ENCODE measurements at regions not wholly inside any gene's neighbourhood (a gene's known extent, or its start where the extent isn't known, plus 50 kb on each side); places are given as distances from the start of the nearest gene placed in this dataset.

DNA sequence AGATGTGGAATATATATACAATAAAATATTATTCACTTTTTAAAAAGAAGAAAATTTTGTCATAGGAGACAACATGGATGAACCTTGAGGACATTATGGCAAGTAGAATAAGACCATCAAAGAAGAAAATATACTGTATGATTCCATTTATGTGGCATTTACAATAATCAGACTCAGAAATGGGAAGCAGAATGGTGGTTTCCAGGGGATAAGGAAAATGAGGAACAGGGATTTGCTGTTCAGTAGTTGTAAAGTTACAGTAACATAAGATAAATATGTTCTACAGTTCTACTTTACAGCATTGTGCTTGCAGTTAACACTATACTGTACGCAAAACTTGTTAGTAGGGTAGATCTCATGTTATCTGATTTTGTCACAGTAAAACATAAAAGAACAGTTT, 1271.0 kb downstream of the LRFN5 start:
- in situ Hi-C loops (cut with HindIII; ENCODE audit: extremely low pct_ligation_motif_present, low pct_unique_long_range_greater_than_20kb) = no loop called here
- intact Hi-C loops (cut with micrococcal nuclease; ENCODE audit: unreplicated experiment) = no loop called here
- Histone ChIP-seq H3K9ac (ENCODE audit: insufficient read depth, low read depth, low read length) (no peak overlapping the region), H3K4me1 (ENCODE audit: insufficient read depth, low read length) (no peaks in the 10 kb centered on the region), H3K4me2 (ENCODE audit: low read depth, low read length) (no peak overlapping the region), H3K27me3 (ENCODE audit: control insufficient read depth in 1 of 2, insufficient read depth in 2 of 2, low read length in 2 of 2) (no peaks in the 10 kb centered on the region), H4K20me1 (ENCODE audit: insufficient read depth, low read length) (no peaks in the 10 kb centered on the region), H2AFZ (ENCODE audit: low read length) (no peak overlapping the region), H3K27ac (ENCODE audit: extremely low read length, insufficient read depth, low read length) (no peak overlapping the region), H3K4me3 (replicated peaks in 1 of 3; ENCODE audit: insufficient read depth in 1 of 3, low read depth in 2 of 3, low read length in 3 of 3) (no peak overlapping the region), H3K9me3 (ENCODE audit: low read length) (peaks cover 87% of the 10 kb centered on the region), H3K36me3 (replicated peaks in 1 of 2; ENCODE audit: control insufficient read depth in 1 of 2, insufficient read depth in 2 of 2, low read length in 2 of 2) (no peaks in the 10 kb centered on the region), H3K79me2 (ENCODE audit: insufficient read depth, low read length) (no peaks in the 10 kb centered on the region)
- BruUV-seq (replicated peaks) = no TSS peak
- CTCF ChIA-PET (ENCODE audit: low intra/inter-chr PET ratio, low total read pairs) = no interaction called here
- FAIRE-seq (no peak), ATAC-seq (no peak), DNase-seq (ENCODE audit: low spot score) (no peak)
- TF ChIP-seq ZFP41 (CRISPR knock-in tag; IDR thresholded peaks at IDR 0.05; ENCODE audit: borderline replicate concordance) (no peak), NFE2 (CRISPR knock-in tag; IDR thresholded peaks at IDR 0.05) (no peak), ZKSCAN5 (CRISPR knock-in tag; IDR thresholded peaks at IDR 0.05) (no peak), ZNF383 (CRISPR knock-in tag; IDR thresholded peaks at IDR 0.05; ENCODE audit: borderline replicate concordance) (no peak), HNRNPUL1 (IDR thresholded peaks at IDR 0.05; ENCODE audit: low read depth, low read length) (no peak), AGO1 (IDR thresholded peaks at IDR 0.05; ENCODE audit: low read depth, low read length, poor library complexity, severe bottlenecking) (no peak), ZNF678 (CRISPR knock-in tag; IDR thresholded peaks at IDR 0.05) (no peak), SNAI1 (CRISPR knock-in tag; IDR thresholded peaks at IDR 0.05; ENCODE audit: borderline replicate concordance) (no peak), ZNF17 (CRISPR knock-in tag; IDR thresholded peaks at IDR 0.05) (no peak), MTF2 (CRISPR knock-in tag; IDR thresholded peaks at IDR 0.05; ENCODE audit: borderline replicate concordance) (no peak), MTF1 (CRISPR knock-in tag; IDR thresholded peaks at IDR 0.05) (no peak), PITX1 (CRISPR knock-in tag; IDR thresholded peaks at IDR 0.05) (no peak)
- TF ChIP-seq, protein P1, sequence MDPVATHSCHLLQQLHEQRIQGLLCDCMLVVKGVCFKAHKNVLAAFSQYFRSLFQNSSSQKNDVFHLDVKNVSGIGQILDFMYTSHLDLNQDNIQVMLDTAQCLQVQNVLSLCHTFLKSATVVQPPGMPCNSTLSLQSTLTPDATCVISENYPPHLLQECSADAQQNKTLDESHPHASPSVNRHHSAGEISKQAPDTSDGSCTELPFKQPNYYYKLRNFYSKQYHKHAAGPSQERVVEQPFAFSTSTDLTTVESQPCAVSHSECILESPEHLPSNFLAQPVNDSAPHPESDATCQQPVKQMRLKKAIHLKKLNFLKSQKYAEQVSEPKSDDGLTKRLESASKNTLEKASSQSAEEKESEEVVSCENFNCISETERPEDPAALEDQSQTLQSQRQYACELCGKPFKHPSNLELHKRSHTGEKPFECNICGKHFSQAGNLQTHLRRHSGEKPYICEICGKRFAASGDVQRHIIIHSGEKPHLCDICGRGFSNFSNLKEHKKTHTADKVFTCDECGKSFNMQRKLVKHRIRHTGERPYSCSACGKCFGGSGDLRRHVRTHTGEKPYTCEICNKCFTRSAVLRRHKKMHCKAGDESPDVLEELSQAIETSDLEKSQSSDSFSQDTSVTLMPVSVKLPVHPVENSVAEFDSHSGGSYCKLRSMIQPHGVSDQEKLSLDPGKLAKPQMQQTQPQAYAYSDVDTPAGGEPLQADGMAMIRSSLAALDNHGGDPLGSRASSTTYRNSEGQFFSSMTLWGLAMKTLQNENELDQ (CRISPR knock-in tag; IDR thresholded peaks at IDR 0.05; ENCODE audit: borderline replicate concordance) = no peak
- TF ChIP-seq, protein P2, sequence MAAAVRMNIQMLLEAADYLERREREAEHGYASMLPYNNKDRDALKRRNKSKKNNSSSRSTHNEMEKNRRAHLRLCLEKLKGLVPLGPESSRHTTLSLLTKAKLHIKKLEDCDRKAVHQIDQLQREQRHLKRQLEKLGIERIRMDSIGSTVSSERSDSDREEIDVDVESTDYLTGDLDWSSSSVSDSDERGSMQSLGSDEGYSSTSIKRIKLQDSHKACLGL (CRISPR knock-in tag; IDR thresholded peaks at IDR 0.05) = no peak
- 93% methylated on average over 1 of the region's 1 CpG for WGBS (ENCODE audit: low lambda C conversion rate)
- POLR2A ChIA-PET = no interaction called here
